ENCODE measurements at regions not wholly inside any gene's neighbourhood (a gene's known extent, or its start where the extent isn't known, plus 50 kb on each side); places are given as distances from the start of the nearest gene placed in this dataset.

- Histone ChIP-seq H3K27ac (no peak overlapping the region), H3K4me1 (no peaks in the 10 kb centered on the region), H3K36me3 (no peaks in the 10 kb centered on the region), H3K9me3 (no peaks in the 10 kb centered on the region), H3K4me3 (no peak overlapping the region), H3K27me3 (no peaks in the 10 kb centered on the region)
- no peak for DNase-seq
- TF ChIP-seq CTCF (IDR thresholded peaks at IDR 0.05) (no peak), POLR2A (IDR thresholded peaks at IDR 0.05) (no peak)
Observed at GRCh38 chr3:150049317-150049716, 78.6 kb upstream of the PFN2 start.

GRCh38 chr3:150041877-150042276, 71.2 kb upstream of the PFN2 start:
- Histone ChIP-seq H3K9me3 (peaks cover 0 to 8% (median 0%) of the 10 kb centered on the region in 4 donors), H3K27ac (no peak overlapping the region), H3K36me3 (no peaks in the 10 kb centered on the region), H3K4me1 (no peaks in the 10 kb centered on the region), H3K27me3 (no peaks in the 10 kb centered on the region), H3K4me3 (no peak overlapping the region)
- no peak for DNase-seq
- TF ChIP-seq CTCF (IDR thresholded peaks at IDR 0.05) (no peak), POLR2A (IDR thresholded peaks at IDR 0.05) (no peak)

- H3K36me3 ChIP-seq = no peaks in the 10 kb centered on the region
- H3K27ac ChIP-seq = no peak overlapping the region
- no peak for TF ChIP-seq POLR2A (IDR thresholded peaks at IDR 0.05)
- TF ChIP-seq CTCF (IDR thresholded peaks at IDR 0.05) = no peak
- no peak overlapping the region for H3K4me3 ChIP-seq
- no peaks in the 10 kb centered on the region for H3K27me3 ChIP-seq
- no peaks in the 10 kb centered on the region for H3K4me1 ChIP-seq
- DNase-seq = no peak
- peaks cover 0 to 8% (median 0%) of the 10 kb centered on the region in 4 donors for H3K9me3 ChIP-seq
Observed at GRCh38 chr3:150040097-150040496, 69.4 kb upstream of the PFN2 start.

GRCh38 chr3:150038830-150039229, 68.1 kb upstream of the PFN2 start:
- H3K36me3 ChIP-seq = no peaks in the 10 kb centered on the region
- no peak for TF ChIP-seq CTCF (IDR thresholded peaks at IDR 0.05)
- no peak for TF ChIP-seq POLR2A (IDR thresholded peaks at IDR 0.05)
- H3K27me3 ChIP-seq = no peaks in the 10 kb centered on the region
- no peak for DNase-seq
- no peak overlapping the region for H3K4me3 ChIP-seq
- peaks cover 0 to 8% (median 0%) of the 10 kb centered on the region in 4 donors for H3K9me3 ChIP-seq
- H3K27ac ChIP-seq = no peak overlapping the region
- H3K4me1 ChIP-seq = no peaks in the 10 kb centered on the region

GRCh38 chr3:150036780-150037179, 66.1 kb upstream of the PFN2 start:
- Histone ChIP-seq H3K27ac (no peak overlapping the region), H3K4me3 (no peak overlapping the region), H3K4me1 (no peaks in the 10 kb centered on the region), H3K36me3 (no peaks in the 10 kb centered on the region), H3K27me3 (no peaks in the 10 kb centered on the region), H3K9me3 (peaks cover 0 to 4% (median 0%) of the 10 kb centered on the region in 4 donors)
- TF ChIP-seq POLR2A (IDR thresholded peaks at IDR 0.05) (no peak), CTCF (IDR thresholded peaks at IDR 0.05) (no peak)
- DNase-seq = no peak
